NCI-H82 treated with DMSO at 0.1 percent for 48 hours (cell line): ENCODE measurements at regions not wholly inside any gene's neighbourhood (a gene's known extent, or its start where the extent isn't known, plus 50 kb on each side); places are given as distances from the start of the nearest gene placed in this dataset.

Source experiments
- DNase-seq: peaks from one replicate; lab custom pipeline; 2025; ENCODE audit not compliant: unreplicated experiment; lab: John Stamatoyannopoulos, UW

- no peak for DNase-seq
These were observed 203.8 kb upstream of the SYT4 start for GRCh38 chr18:43481069-43481468.

- DNase-seq: no peak
These were observed 204.8 kb upstream of the SYT4 start for GRCh38 chr18:43482136-43482535.

- DNase-seq: no peak
These were observed 205.3 kb upstream of the SYT4 start for GRCh38 chr18:43482600-43482999.

- no peak for DNase-seq
These were observed 207.4 kb upstream of the SYT4 start for GRCh38 chr18:43484710-43485109.

GRCh38 chr18:43485545-43485963 lies 208.3 kb upstream of the SYT4 start:
- no peak for DNase-seq

- DNase-seq: no peak
These were observed 209.2 kb upstream of the SYT4 start for GRCh38 chr18:43486462-43486861.

- DNase-seq: no peak
These were observed 223.8 kb upstream of the SYT4 start for GRCh38 chr18:43501099-43501498.

- no peak for DNase-seq
These were observed 229.6 kb upstream of the SYT4 start for GRCh38 chr18:43506935-43507334.

- no peak for DNase-seq
These were observed 230.7 kb upstream of the SYT4 start for GRCh38 chr18:43507842-43508481.

- no peak for DNase-seq
These were observed 237.5 kb upstream of the SYT4 start for GRCh38 chr18:43514747-43515146.

GRCh38 chr18:43515481-43515880 lies 238.2 kb upstream of the SYT4 start:
- no peak for DNase-seq

- DNase-seq: no peak
These were observed 247.0 kb upstream of the SYT4 start for GRCh38 chr18:43524260-43524659.

- no peak for DNase-seq
These were observed 247.9 kb upstream of the SYT4 start for GRCh38 chr18:43525169-43525568.

GRCh38 chr18:43526426-43527145 lies 249.3 kb upstream of the SYT4 start:
- DNase-seq: no peak

- DNase-seq: no peak
These were observed 254.1 kb upstream of the SYT4 start for GRCh38 chr18:43531438-43531837.

GRCh38 chr18:43533371-43533770 lies 256.1 kb upstream of the SYT4 start:
- no peak for DNase-seq

- DNase-seq: no peak
These were observed 257.2 kb upstream of the SYT4 start for GRCh38 chr18:43534511-43534910.

GRCh38 chr18:43539862-43540261 lies 262.6 kb upstream of the SYT4 start:
- no peak for DNase-seq

- peak; percentile 1 for DNase-seq
These were observed 264.7 kb upstream of the SYT4 start for GRCh38 chr18:43542016-43542415.

GRCh38 chr18:43543236-43543635 lies 265.9 kb upstream of the SYT4 start:
- DNase-seq: no peak

- DNase-seq: no peak
These were observed 270.2 kb upstream of the SYT4 start for GRCh38 chr18:43547456-43547855.

GRCh38 chr18:43559507-43559906 lies 282.2 kb upstream of the SYT4 start:
- DNase-seq: no peak

- peak; percentile 52 for DNase-seq
These were observed 286.5 kb upstream of the SYT4 start for GRCh38 chr18:43563780-43564179.
